ENCODE measurements at regions not wholly inside any gene's neighbourhood (a gene's known extent, or its start where the extent isn't known, plus 50 kb on each side); places are given as distances from the start of the nearest gene placed in this dataset.

DNA sequence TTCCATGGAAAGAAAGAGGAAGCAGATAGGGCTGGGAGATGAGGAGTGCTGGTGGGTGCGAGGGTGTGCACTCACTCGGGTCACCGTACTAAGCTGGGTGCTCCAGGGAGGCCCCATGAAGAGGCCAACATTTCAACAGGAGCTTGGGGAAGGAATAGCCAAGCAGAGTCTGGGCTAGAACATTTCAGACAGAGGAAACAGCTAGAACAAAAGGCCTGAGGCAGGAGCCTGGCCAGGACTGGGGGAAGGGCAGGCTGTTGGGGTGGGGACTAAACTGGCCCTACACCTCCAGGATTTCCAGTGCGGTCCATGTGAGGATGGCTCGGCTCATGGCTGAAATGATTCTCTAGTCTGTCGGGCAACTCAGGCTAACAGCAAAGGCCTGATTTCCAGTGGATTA, 90.8 kb downstream of the ZFP36L2 start:
- TF ChIP-seq, protein P1, sequence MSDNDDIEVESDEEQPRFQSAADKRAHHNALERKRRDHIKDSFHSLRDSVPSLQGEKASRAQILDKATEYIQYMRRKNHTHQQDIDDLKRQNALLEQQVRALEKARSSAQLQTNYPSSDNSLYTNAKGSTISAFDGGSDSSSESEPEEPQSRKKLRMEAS (IDR thresholded peaks at IDR 0.05; ENCODE audit: low read depth, low read length): no peak
- no peak for TF ChIP-seq POLR2A (IDR thresholded peaks at IDR 0.05; ENCODE audit: extremely low read depth, insufficient read length)
- TF ChIP-seq, protein P2, sequence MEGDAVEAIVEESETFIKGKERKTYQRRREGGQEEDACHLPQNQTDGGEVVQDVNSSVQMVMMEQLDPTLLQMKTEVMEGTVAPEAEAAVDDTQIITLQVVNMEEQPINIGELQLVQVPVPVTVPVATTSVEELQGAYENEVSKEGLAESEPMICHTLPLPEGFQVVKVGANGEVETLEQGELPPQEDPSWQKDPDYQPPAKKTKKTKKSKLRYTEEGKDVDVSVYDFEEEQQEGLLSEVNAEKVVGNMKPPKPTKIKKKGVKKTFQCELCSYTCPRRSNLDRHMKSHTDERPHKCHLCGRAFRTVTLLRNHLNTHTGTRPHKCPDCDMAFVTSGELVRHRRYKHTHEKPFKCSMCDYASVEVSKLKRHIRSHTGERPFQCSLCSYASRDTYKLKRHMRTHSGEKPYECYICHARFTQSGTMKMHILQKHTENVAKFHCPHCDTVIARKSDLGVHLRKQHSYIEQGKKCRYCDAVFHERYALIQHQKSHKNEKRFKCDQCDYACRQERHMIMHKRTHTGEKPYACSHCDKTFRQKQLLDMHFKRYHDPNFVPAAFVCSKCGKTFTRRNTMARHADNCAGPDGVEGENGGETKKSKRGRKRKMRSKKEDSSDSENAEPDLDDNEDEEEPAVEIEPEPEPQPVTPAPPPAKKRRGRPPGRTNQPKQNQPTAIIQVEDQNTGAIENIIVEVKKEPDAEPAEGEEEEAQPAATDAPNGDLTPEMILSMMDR (IDR thresholded peaks at IDR 0.05; ENCODE audit: low read depth, low read length): no peak
- TF ChIP-seq MYC (IDR thresholded peaks at IDR 0.05; ENCODE audit: low read depth, low read length): no peak
